ENCODE measurements at regions not wholly inside any gene's neighbourhood (a gene's known extent, or its start where the extent isn't known, plus 50 kb on each side); places are given as distances from the start of the nearest gene placed in this dataset.

GRCh38 chr1:219293410-219293809, 119.7 kb downstream of the LYPLAL1 start:
- TF ChIP-seq TCF12 (IDR thresholded peaks at IDR 0.05; ENCODE audit: low read depth) (no peak), YY1 (IDR thresholded peaks at IDR 0.05; ENCODE audit: low read depth) (no peak), RAD21 (IDR thresholded peaks at IDR 0.05; ENCODE audit: low read depth) (no peak), FOXM1 (IDR thresholded peaks at IDR 0.05; ENCODE audit: borderline replicate concordance, low read depth) (no peak), REST (IDR thresholded peaks at IDR 0.05; ENCODE audit: low read depth) (no peak), EP300 (IDR thresholded peaks at IDR 0.05; ENCODE audit: borderline replicate concordance) (no peak), TAF1 (IDR thresholded peaks at IDR 0.05; ENCODE audit: low read depth) (no peak), MAX (IDR thresholded peaks at IDR 0.05) (no peak)
